HG02798 (cell line): ENCODE measurements at regions not wholly inside any gene's neighbourhood (a gene's known extent, or its start where the extent isn't known, plus 50 kb on each side); places are given as distances from the start of the nearest gene placed in this dataset.

Experiments
- ATAC-seq: cut with Tn5 transposase; IDR thresholded peaks from one replicate; pipeline ENCODE4 v1.9.1; 2021; ENCODE audit warnings: mild to moderate bottlenecking; ENCODE audit not compliant: unreplicated experiment, poor library complexity

DNA sequence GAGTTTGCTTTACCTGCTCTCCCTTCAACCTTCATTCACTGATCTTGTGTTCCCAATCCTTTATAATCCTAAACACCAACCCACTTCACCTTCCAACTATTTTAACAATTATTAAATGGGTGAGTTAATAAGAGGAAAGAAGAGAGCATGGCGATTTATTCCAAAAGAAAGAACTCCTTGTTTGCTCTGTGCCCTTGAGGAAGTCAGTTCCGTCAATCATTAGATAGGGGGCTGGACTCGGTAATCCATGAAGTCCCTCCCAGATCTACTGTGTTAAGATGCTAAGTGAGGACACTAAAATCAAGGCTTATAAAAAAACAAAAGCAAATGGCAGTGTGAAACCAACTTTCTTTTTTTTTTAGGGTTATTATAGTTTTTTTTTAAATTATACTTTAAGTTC is 589.9 kb downstream of the XIRP2 start:
- ATAC-seq, result no peak

DNA sequence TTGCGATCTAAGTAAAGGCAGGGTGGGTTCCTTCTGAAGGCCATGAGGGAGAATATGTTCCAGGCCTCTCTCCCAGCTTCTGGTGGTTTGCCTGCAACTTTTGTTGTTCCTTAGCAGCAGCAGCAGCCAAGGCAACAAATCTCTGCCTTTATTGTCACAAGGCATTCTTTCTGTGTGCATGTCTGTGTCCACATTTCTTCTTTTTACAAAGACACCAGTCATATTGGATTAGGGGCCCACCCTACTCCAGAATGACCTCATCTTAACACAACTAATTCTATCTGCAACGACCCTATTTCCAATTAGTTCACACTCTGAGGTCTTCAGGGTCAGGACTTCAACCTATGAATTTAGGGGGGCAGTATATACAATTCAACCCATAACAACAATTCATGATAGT is 587.5 kb downstream of the XIRP2 start:
- ATAC-seq, result no peak

DNA sequence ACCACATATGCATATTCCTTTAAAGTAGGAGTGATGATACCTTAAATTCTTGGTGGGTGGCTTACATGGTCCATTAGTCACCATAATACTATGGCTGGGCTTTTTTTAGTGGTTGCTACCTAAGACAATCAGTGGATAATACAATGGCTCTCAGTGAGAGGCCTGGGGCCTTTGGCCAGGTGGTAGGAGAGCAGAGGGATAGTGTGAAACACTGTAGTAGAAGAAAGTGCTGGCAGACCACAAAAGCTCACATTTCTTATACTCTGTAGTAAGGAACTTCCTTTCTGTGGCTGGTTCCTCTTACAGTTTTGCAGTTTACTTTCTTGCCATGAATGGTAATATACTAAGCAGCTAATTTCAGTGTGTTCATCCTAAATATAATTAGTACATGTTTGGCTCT is 583.5 kb downstream of the XIRP2 start:
- peak; percentile 77 for ATAC-seq

DNA sequence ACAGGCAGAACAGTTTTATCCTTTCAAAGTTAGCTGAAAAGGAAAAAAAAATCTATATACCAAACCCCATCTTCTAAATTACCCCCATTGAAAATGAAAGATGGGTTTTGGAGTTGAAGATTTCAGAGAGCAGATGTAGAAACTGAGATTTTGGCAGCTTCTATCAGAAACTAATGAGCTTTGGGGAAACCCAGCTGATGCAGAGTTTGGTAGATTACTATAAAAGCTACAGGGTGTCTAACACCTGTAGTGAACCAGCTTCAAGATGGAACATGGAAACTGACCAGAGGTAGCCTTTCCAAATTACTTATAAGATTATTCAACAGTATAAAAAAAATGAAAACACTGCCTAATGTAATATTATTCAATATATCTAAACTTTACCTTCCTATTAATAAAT is 583.1 kb downstream of the XIRP2 start:
- peak; percentile 49 for ATAC-seq

DNA sequence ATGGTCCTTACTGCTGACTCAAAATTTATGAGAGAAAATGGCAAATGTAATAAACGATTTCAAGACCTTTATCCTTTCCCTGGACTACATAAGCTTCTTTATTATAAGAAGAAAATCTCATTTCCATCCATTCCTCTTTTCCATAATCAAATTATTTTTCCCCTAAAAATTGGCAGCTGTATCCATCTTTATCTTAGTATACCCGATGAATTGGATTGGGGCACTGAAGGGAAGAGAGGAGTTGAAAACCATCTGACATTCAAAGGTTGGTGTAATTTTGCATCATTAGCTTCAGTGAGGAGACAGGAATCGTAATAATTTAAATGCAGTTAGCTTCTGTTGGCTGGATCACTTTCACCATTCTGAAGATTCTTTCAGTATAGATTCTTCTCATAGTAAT is 574.1 kb downstream of the XIRP2 start:
- no peak for ATAC-seq

- ATAC-seq, result no peak
These were observed 565.8 kb downstream of the XIRP2 start for GRCh38 chr2:167454036-167454435.

DNA sequence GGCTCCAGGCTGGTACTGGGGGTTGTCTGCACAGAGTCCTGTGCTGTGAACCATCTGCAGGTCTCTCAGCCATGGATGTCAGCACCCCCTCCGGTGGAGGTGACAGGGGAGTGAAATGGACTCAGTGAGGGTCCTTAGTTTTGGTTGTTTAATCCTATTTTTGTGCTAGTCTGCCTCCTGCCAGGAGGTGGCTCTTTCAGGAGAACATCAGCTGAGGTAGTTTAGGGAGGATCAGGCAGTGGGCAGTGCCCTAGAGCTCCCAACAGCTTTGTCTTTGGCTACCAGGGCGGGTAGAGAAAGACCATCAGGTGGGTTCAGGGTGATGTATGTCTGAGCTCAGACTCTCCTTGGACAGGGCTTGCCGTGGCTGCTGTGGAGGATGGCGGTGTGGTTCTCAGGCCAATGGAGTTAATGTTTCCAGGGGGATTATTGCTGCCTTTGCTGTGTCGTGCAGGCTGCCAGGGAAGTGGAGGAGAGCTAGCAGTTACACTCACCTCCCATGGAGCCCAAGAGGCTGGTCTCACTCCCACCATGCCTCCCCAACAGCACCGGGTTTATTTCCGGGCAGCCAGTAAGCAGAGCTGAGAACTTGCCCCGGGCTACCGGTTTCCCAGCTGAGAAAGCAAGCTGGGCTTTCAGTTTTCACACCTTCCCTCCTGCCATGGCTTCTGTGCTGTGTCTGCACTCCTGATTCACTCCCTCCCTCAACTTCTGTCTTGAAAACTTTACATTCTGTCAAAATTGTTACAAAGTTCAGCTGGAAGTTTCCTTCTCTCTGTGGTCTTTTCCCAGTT is 563.4 kb downstream of the XIRP2 start:
- ATAC-seq, result no peak

DNA sequence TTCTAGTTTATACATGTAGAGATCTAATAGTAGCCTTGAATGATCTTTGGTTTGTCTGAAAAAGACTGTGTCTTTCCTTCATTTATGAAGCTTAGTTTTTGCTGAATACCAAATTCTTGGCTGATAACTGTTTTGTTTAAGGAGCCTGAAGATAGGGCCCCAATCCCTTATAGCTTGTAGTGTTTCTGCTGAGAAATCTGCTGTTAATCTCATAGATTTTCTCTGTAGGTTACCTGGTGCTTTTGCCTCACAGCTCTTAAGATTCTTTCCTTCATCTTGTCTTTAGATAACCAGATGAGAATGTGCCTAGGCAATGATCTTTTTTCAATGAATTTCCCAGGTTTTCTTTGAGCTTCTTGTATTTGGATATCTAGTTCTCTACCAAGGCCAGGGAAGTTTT is 562.1 kb downstream of the XIRP2 start:
- no peak for ATAC-seq

DNA sequence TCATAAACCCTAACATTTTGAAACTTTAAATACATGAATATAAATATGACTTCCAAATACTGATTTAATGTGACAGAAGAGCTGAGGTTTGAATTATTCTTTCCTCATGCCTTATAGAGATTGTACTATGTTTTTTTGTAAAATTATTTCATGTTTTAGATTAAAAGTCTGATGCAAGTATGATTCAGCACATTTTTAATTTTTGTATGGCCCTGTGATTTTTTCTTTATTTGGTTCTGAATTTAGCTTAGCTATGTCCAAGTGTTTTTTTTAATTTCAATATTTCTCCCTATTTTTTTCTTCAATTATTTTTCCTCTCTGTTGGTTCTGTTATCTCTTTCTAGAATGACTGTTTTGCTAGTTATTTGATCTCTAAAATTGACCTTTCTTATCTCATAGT is 552.1 kb downstream of the XIRP2 start:
- no peak for ATAC-seq

GRCh38 chr2:167438206-167438605 is 549.9 kb downstream of the XIRP2 start:
- no peak for ATAC-seq

- no peak for ATAC-seq
These were observed 543.7 kb downstream of the XIRP2 start for GRCh38 chr2:167431949-167432348.

GRCh38 chr2:167430447-167430846 is 542.2 kb downstream of the XIRP2 start:
- no peak for ATAC-seq

GRCh38 chr2:167424803-167425755 is 536.8 kb downstream of the XIRP2 start:
- ATAC-seq, result no peak

- no peak for ATAC-seq
These were observed 535.9 kb downstream of the XIRP2 start for GRCh38 chr2:167424221-167424620.

- no peak for ATAC-seq
These were observed 535.5 kb downstream of the XIRP2 start for GRCh38 chr2:167423731-167424130.

DNA sequence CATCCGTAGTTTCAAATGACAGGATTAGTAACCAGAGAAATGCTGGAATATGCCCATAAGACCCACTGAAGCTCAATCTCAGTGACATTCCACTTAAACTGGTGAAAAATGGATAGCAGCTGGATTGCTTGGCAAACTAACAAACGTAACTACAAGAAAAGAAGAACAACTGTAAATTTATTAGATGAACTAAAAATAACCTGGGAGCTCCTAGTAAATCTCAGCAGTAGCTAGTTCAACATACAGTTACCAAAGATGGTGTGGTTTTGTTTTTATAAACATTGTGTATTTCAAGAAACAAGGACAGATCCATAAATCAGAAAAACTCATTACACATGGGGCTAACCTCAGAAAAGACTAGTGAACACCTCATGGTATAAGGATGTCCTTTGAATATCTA is 531.9 kb downstream of the XIRP2 start:
- ATAC-seq, result no peak

- ATAC-seq, result no peak
These were observed 526.8 kb downstream of the XIRP2 start for GRCh38 chr2:167415068-167415467.

GRCh38 chr2:167411367-167411766 is 523.1 kb downstream of the XIRP2 start:
- no peak for ATAC-seq

- no peak for ATAC-seq
These were observed 518.3 kb downstream of the XIRP2 start for GRCh38 chr2:167406558-167406957.

DNA sequence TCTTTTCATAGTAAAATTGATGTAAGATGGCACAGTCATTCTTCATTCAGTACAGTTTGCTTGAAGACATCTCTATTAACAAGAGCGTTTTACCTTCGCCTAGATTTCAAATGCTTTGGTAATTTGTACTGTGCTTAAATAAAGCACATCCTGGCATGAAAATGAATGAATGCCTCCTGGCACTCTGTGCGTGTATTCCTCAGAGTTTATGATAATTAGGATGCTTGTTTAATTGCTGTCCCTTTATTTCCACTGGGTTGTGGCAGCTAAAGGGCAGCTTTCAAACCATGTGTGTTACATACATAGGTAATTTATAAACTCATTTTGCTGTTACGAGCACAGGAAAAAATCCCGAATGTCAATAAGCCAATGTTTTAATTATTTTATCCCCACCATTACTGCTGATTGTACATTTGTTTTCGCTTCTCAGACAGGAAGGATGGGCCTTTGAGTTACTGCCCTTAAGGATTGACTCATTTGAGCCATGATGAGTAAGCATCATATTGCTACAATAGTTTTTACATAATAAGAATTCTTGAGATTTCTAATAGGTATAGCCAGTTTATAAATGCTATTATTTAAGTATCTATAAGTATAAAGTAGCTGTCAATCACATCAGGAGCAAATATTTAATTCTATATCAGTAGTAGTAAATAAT is 516.5 kb downstream of the XIRP2 start:
- ATAC-seq, result no peak

- ATAC-seq, result no peak
These were observed 513.0 kb downstream of the XIRP2 start for GRCh38 chr2:167401309-167401708.
